Neural cell (in vitro differentiated cells): ENCODE measurements at regions not wholly inside any gene's neighbourhood (a gene's known extent, or its start where the extent isn't known, plus 50 kb on each side); places are given as distances from the start of the nearest gene placed in this dataset.

ENCODE experiments used
- CTCF ChIP-seq: fragments of 450-650 bp; IDR thresholded peaks from 2 replicates; pipeline ENCODE4 v1.5.1; 2014; ENCODE audit warnings: antibody characterized with exemption, mild to moderate bottlenecking, moderate library complexity; ENCODE audit not compliant: poor library complexity, severe bottlenecking
- EZH2 ChIP-seq: fragments of 200-600, 300-800 bp; shearing (Covaris generic), sonication (generic); IDR thresholded peaks from 2 replicates; pipeline ENCODE4 v1.6.1; 2014; ENCODE audit warnings: antibody characterized with exemption, low read length, borderline replicate concordance, mild to moderate bottlenecking; ENCODE audit not compliant: insufficient read depth, poor library complexity, severe bottlenecking
- SMC3 ChIP-seq: fragments of 450-650 bp; conservative IDR thresholded peaks from 2 replicates; pipeline ENCODE4 v1.6.1; 2014; ENCODE audit warnings: antibody characterized with exemption, mild to moderate bottlenecking, moderate library complexity; ENCODE audit not compliant: poor library complexity
- TAF1 ChIP-seq: IDR thresholded peaks from 2 replicates; pipeline ENCODE4 v1.6.1; 2012; ENCODE audit warnings: low read depth

GRCh38 chr18:23351521-23351920 lies 101.6 kb upstream of the RIOK3 start:
- TF ChIP-seq CTCF (no peak), EZH2 (no peak), TAF1 (no peak), SMC3 (no peak)
